BE2C (cell line): ENCODE measurements at regions not wholly inside any gene's neighbourhood (a gene's known extent, or its start where the extent isn't known, plus 50 kb on each side); places are given as distances from the start of the nearest gene placed in this dataset.
A peak's percentile ranks its signal among the peaks of the same experiment; 100 is the strongest.
"Not testable (repeated sequence)": the region's sequence is repeated elsewhere in the genome, so short reads cannot be mapped to it uniquely, and the experiment has no call there.

Source experiments
- DNase-seq: peaks from one replicate; pipeline ENCODE4 v3.0.0-alpha.2; 2020
- H3K27me3 ChIP-seq: fragments of 250-450 bp; sonication (Bioruptor Pico); 2 replicates; pipeline ENCODE4 v1.5.1; 2020; ENCODE audit warnings: mild to moderate bottlenecking
- H3K36me3 ChIP-seq: fragments of 250-450 bp; sonication (Bioruptor Pico); 2 replicates; pipeline ENCODE4 v1.5.1; 2020; ENCODE audit warnings: mild to moderate bottlenecking
- H3K4me1 ChIP-seq: fragments of 250-450 bp; sonication (Bioruptor Pico); 2 replicates; pipeline ENCODE4 v1.5.1; 2020
- H3K4me3 ChIP-seq: 2 replicates; pipeline ENCODE4 v1.5.1; 2011; ENCODE audit warnings: low read depth, low read length
- H3K9me3 ChIP-seq: fragments of 250-450 bp; sonication (Bioruptor Pico); 2 replicates; pipeline ENCODE4 v1.5.1; 2020
- TF ChIP-seq, protein P1 (sequence below): IDR thresholded peaks from 2 replicates; pipeline ENCODE4 v1.5.1; 2012; ENCODE audit warnings: mild to moderate bottlenecking, low read depth, low read length

DNA sequence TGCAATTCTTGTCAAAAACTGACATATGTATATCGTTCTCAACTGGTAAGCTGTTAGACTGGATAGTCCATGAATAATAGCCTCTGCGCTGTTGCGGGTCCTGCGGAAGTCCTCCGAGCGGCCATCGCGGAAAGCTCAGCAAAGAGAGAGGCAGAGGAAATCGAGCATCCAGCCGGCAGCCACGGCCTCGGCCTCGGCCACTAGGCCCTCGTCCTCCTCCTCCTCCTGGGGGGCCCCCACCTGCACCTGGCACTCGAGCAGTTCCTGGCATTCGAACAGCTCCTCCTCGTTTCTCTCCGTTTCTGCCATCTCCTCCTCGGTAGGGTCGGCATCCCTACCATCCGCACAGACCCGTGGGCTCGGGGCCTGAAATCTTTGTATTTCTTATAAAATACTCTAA lies 111.2 kb upstream of the CYLC1 start:
- H3K4me1 ChIP-seq, H3K36me3 ChIP-seq, H3K4me3 ChIP-seq, H3K27me3 ChIP-seq, DNase-seq, H3K9me3 ChIP-seq: not testable (repeated sequence)

DNA sequence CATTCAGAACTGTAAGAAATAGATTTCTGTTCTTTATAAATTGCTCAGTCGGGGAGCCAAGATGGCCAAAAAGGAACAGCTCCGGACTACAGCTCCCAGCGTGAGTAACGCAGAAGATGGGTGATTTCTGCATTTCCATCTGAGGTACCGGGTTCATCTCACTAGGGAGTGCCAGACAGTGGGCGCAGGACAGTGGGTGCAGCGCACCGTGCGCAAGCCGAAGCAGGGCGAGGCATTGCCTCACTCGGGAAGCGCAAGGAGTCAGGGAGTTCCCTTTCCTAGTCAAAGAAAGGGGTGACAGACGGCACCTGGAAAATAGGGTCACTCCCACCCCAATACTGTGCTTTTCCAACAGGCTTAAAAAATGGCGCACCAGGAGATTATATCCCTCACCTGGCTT lies 110.5 kb upstream of the CYLC1 start:
- not testable (repeated sequence) for H3K27me3 ChIP-seq, H3K9me3 ChIP-seq, DNase-seq, H3K4me1 ChIP-seq, H3K36me3 ChIP-seq, H3K4me3 ChIP-seq

DNA sequence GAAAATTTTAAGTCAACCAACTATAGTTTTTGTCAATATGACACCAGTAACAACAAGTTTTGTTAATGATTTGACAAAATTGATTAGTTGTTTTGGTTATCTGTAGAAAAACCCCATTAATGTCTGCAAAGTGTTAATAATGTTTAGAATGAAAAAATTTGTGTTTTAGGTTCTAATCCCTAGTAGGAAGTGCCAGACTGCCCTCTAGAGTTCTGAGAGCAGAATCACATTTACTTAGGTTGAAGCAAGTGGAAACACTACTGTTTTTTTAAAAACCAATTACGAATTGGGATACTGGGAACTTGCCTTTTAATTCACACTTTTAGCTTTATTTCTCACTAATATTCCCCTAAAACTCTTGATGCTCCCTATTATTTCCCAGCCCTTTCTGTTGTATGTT lies 101.1 kb upstream of the CYLC1 start:
- Histone ChIP-seq H3K4me1 (no peaks in the 10 kb centered on the region), H3K4me3 (no peak overlapping the region), H3K9me3 (no peaks in the 10 kb centered on the region), H3K36me3 (no peaks in the 10 kb centered on the region), H3K27me3 (no peaks in the 10 kb centered on the region)
- TF ChIP-seq, protein P1, sequence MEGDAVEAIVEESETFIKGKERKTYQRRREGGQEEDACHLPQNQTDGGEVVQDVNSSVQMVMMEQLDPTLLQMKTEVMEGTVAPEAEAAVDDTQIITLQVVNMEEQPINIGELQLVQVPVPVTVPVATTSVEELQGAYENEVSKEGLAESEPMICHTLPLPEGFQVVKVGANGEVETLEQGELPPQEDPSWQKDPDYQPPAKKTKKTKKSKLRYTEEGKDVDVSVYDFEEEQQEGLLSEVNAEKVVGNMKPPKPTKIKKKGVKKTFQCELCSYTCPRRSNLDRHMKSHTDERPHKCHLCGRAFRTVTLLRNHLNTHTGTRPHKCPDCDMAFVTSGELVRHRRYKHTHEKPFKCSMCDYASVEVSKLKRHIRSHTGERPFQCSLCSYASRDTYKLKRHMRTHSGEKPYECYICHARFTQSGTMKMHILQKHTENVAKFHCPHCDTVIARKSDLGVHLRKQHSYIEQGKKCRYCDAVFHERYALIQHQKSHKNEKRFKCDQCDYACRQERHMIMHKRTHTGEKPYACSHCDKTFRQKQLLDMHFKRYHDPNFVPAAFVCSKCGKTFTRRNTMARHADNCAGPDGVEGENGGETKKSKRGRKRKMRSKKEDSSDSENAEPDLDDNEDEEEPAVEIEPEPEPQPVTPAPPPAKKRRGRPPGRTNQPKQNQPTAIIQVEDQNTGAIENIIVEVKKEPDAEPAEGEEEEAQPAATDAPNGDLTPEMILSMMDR, result peak; percentile 45
- no peak for DNase-seq

DNA sequence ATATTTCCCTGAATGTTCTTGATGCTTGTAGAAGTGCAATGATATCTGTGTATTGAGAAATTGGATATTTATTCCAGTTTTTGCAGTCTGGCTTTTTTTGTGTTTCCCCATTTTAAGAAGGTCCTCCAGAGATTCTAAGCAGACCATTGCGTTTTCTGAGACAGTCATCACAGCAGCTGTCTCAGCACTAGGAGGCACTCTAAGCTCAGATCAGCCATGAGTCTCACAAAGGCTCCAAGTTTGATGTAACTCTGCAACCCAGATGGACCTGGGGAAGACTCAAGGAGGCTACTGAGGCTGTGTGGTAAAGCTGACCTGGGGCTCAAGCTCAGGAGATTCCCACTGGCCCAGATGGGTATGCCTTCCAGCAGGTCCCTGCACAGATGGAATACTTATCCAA lies 89.3 kb upstream of the CYLC1 start:
- Histone ChIP-seq H3K4me1 (no peaks in the 10 kb centered on the region), H3K4me3 (no peak overlapping the region), H3K36me3 (no peaks in the 10 kb centered on the region), H3K27me3 (no peaks in the 10 kb centered on the region), H3K9me3 (no peaks in the 10 kb centered on the region)
- TF ChIP-seq, protein P1, result 0 out of 2 replicates have a peak, but pooled peaks have one; percentile 8
- DNase-seq, result no peak
